Endodermal cell (in vitro differentiated cells): ENCODE measurements at regions not wholly inside any gene's neighbourhood (a gene's known extent, or its start where the extent isn't known, plus 50 kb on each side); places are given as distances from the start of the nearest gene placed in this dataset.
A peak's percentile ranks its signal among the peaks of the same experiment; 100 is the strongest.
"Not testable (repeated sequence)": the region's sequence is repeated elsewhere in the genome, so short reads cannot be mapped to it uniquely, and the experiment has no call there.

Experiments used
- DNase-seq: peaks from one replicate; pipeline ENCODE4 v3.0.0-alpha.2; 2017
- H3K27ac ChIP-seq: 2 replicates; pipeline ENCODE4 v1.5.1; 2013; ENCODE audit warnings: mild to moderate bottlenecking, low read depth, low read length, moderate library complexity
- H3K27me3 ChIP-seq: 2 replicates; pipeline ENCODE4 v1.6.1; 2013; ENCODE audit warnings: mild to moderate bottlenecking, low read length, moderate library complexity; ENCODE audit not compliant: insufficient read depth, control insufficient read depth, poor library complexity, severe bottlenecking
- H3K36me3 ChIP-seq: 2 replicates; pipeline ENCODE4 v1.7.0; 2013; ENCODE audit warnings: mild to moderate bottlenecking, low read length, moderate library complexity; ENCODE audit not compliant: control insufficient read depth, insufficient read depth
- H3K4me1 ChIP-seq: one replicate; pipeline ENCODE4 v1.7.0; 2013; ENCODE audit warnings: low read length; ENCODE audit not compliant: control insufficient read depth, insufficient read depth
- H3K4me3 ChIP-seq: 2 replicates; pipeline ENCODE4 v1.5.1; 2013; ENCODE audit warnings: mild to moderate bottlenecking, low read length, moderate library complexity
- H3K9ac ChIP-seq: 2 replicates; pipeline ENCODE4 v1.6.1; 2013; ENCODE audit warnings: mild to moderate bottlenecking, low read length, moderate library complexity; ENCODE audit not compliant: poor library complexity, severe bottlenecking; ENCODE audit errors: extremely low read depth
- H3K9me3 ChIP-seq: 2 replicates; pipeline ENCODE4 v1.6.1; 2013; ENCODE audit warnings: mild to moderate bottlenecking, low read length, moderate library complexity; ENCODE audit not compliant: control insufficient read depth
- H3K27ac Mint-ChIP-seq: 2 replicates; pipeline ENCODE4 v1.8.0; 2020; ENCODE audit warnings: mixed read lengths
- H3K27me3 Mint-ChIP-seq: 2 replicates; pipeline ENCODE4 v1.8.0; 2021; ENCODE audit warnings: mild to moderate bottlenecking, mixed read lengths; ENCODE audit not compliant: insufficient read depth
- H3K36me3 Mint-ChIP-seq: 2 replicates; pipeline ENCODE4 v1.8.0; 2020; ENCODE audit warnings: low read depth, mixed read lengths
- H3K4me1 Mint-ChIP-seq: 2 replicates; pipeline ENCODE4 v1.8.0; 2020; ENCODE audit warnings: mixed read lengths
- H3K4me3 Mint-ChIP-seq: 2 replicates; pipeline ENCODE4 v1.8.0; 2020; ENCODE audit warnings: mild to moderate bottlenecking, moderate library complexity, mixed read lengths
- H3K9me3 Mint-ChIP-seq: 2 replicates; pipeline ENCODE4 v1.8.0; 2020; ENCODE audit warnings: mild to moderate bottlenecking, mixed read lengths
- WGBS, 2 experiments: methylation state at CpG; one replicate each; pipeline versions ENCODE4 v1.1.5 to v1.1.7; 2013; ENCODE audit warnings: missing lambda C conversion rate in 2 of 2, mixed read lengths in 1 of 2; ENCODE audit not compliant: insufficient coverage in 1 of 2, insufficient read length in 1 of 2; 5-methylcytosine and 5-hydroxymethylcytosine counted together
- TF ChIP-seq, protein P1 (sequence below): fragments of 200-600 bp; sonication (generic); conservative IDR thresholded peaks from 2 replicates; pipeline ENCODE4 v1.5.0; 2021; ENCODE audit warnings: antibody characterized with exemption, mild to moderate bottlenecking

DNA sequence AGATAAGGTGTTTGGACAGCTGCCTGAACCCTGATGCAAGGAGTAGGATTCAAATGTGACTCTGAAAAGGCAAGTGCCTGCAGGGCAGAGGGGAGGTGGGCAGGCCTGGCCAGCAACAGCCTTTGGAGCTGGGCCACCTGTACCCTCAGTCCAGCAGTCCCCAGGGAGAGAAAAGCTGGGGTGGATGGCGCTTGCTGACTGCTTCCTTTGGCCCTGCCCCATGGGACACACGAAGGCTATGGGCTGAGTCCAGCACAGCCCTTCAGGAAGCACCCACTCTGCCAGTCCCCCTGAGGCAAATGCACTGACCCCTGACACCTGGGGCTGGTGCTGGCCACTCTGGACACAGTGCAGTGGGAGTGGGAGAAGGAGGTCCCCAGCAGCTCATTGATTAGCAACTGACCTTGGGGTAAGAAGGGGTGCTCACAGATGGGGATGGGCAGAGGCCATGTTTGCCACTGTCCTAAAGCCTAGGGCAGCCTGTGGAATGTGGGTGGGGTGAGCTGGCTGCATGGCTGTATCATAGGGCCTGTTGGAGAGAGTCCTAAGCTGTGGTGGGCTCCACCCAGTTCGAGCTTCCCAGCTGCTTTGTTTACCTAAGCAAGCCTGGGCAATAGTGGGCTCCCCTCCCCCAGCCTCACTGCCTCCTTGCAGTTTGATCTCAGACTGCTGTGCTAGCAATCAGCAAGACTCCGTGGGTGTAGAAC, 290.7 kb downstream of the CCDC74A start:
- H3K4me3 ChIP-seq, H3K27ac ChIP-seq, H3K36me3 Mint-ChIP-seq, H3K27ac Mint-ChIP-seq, H3K4me1 Mint-ChIP-seq, H3K9ac ChIP-seq, DNase-seq, H3K4me3 Mint-ChIP-seq, H3K27me3 Mint-ChIP-seq, H3K4me1 ChIP-seq, H3K36me3 ChIP-seq, H3K9me3 ChIP-seq, H3K27me3 ChIP-seq: not testable (repeated sequence)
- peaks cover 18% of the 10 kb centered on the region for H3K9me3 Mint-ChIP-seq
- WGBS, 2 experiments, result 87% methylated on average over 4 of the region's 4 CpGs; no CpG with 5 or more reads in 1 of the 2 experiments

DNA sequence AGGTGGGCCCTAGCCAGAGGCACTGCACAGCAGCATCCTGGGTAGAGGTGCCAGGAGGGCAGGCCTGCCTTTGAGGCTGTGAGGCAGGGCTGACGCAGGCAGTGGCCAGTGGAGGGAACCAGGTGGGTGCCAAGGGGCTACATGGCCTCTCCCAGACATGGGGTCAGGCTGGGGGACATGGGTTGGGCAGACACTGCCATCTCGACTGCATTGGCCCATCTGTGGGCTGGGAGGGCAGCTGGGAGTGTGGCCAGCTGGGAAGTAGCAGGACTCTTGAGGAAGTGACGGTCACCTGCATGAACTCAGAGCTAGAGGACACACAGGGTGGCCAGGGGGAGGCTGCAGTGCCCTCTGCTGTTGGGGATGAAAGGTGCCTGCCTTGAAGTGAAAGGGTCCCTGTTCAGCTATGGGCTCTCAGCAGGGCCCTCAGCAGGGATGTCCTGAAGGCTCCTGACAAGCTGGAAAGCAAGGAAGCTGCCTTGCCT, 294.6 kb downstream of the CCDC74A start:
- H3K9me3 ChIP-seq, H3K4me3 ChIP-seq, H3K27me3 Mint-ChIP-seq, H3K9ac ChIP-seq, H3K36me3 Mint-ChIP-seq, H3K36me3 ChIP-seq, H3K4me1 Mint-ChIP-seq, H3K4me3 Mint-ChIP-seq, H3K27ac Mint-ChIP-seq, H3K4me1 ChIP-seq, H3K27me3 ChIP-seq, H3K27ac ChIP-seq: not testable (repeated sequence)
- peak; percentile 73 for DNase-seq
- TF ChIP-seq, protein P1, sequence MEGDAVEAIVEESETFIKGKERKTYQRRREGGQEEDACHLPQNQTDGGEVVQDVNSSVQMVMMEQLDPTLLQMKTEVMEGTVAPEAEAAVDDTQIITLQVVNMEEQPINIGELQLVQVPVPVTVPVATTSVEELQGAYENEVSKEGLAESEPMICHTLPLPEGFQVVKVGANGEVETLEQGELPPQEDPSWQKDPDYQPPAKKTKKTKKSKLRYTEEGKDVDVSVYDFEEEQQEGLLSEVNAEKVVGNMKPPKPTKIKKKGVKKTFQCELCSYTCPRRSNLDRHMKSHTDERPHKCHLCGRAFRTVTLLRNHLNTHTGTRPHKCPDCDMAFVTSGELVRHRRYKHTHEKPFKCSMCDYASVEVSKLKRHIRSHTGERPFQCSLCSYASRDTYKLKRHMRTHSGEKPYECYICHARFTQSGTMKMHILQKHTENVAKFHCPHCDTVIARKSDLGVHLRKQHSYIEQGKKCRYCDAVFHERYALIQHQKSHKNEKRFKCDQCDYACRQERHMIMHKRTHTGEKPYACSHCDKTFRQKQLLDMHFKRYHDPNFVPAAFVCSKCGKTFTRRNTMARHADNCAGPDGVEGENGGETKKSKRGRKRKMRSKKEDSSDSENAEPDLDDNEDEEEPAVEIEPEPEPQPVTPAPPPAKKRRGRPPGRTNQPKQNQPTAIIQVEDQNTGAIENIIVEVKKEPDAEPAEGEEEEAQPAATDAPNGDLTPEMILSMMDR, result peak; percentile 72
- WGBS, 2 experiments, result 79 to 100% methylated on average over 1 to 2 of the region's 3 CpGs
- peaks cover 21% of the 10 kb centered on the region for H3K9me3 Mint-ChIP-seq

DNA sequence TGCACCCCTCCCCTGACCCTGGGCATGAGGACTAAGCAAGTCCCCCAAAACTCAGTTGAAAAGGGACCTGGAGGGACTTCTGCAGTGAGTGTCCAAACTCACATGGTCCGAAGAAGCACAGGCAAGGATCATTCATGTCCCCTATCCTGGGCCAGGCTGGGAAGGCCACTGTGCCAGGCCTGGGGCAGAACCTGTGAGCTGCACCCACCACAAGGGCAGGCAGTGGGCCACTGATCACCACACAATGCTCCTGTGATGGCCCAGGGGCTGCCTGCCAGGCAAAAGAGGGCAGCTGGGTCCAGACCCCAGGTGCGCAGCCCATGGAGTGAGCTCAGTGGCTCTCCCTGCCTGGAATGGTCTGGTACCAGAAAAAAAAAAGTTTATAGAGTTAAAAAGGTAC, 295.4 kb downstream of the CCDC74A start:
- not testable (repeated sequence) for H3K9me3 ChIP-seq, DNase-seq, H3K9ac ChIP-seq, H3K36me3 Mint-ChIP-seq, H3K4me1 ChIP-seq, H3K27ac Mint-ChIP-seq, H3K36me3 ChIP-seq, H3K27ac ChIP-seq, H3K4me1 Mint-ChIP-seq, H3K4me3 Mint-ChIP-seq, H3K4me3 ChIP-seq, H3K27me3 Mint-ChIP-seq, H3K27me3 ChIP-seq
- peaks cover 18% of the 10 kb centered on the region for H3K9me3 Mint-ChIP-seq
- 46 to 100% methylated on average over 1 to 2 of the region's 2 CpGs for WGBS, 2 experiments

DNA sequence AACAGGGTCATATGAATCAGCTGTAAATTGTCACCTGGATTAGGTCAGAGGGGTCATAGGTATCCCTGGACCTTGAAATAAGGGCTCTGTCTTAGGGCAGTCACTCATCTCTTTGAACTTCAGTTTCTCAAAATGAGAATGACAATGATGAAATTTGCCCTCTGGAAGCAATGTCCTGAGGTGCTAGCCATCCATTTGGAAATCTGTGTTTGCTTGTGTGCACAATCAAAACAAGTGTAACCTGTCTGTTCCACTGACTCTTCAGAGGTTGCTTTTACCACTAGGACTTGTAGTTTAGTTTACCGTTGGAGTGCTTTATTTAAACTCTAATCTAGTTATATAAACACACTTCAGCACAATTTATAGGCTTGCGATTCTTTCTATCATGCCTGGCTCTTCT, 297.3 kb downstream of the CCDC74A start:
- not testable (repeated sequence) for H3K4me3 Mint-ChIP-seq, H3K9me3 Mint-ChIP-seq, H3K27me3 ChIP-seq, DNase-seq, H3K4me1 Mint-ChIP-seq, H3K27ac Mint-ChIP-seq, H3K9me3 ChIP-seq, H3K36me3 ChIP-seq, H3K27ac ChIP-seq, H3K36me3 Mint-ChIP-seq, H3K9ac ChIP-seq, H3K4me1 ChIP-seq, H3K27me3 Mint-ChIP-seq, H3K4me3 ChIP-seq
- WGBS, 2 experiments, result 98 to 100% methylated on average over 1 to 2 of the region's 2 CpGs
